OCI-LY3 (cell line): ENCODE measurements at regions not wholly inside any gene's neighbourhood (a gene's known extent, or its start where the extent isn't known, plus 50 kb on each side); places are given as distances from the start of the nearest gene placed in this dataset.

ENCODE experiments used
- CTCF ChIP-seq: fragments of 200-600, 300-600 bp; sonication (generic); IDR thresholded peaks from 2 replicates; pipeline ENCODE4 v1.5.1; 2014; ENCODE audit warnings: antibody characterized with exemption, low read length, low read depth
- EZH2phosphoT487 ChIP-seq: fragments of 200-600 bp; shearing (Covaris generic); IDR thresholded peaks from 2 replicates; pipeline ENCODE4 v1.6.1; 2018; ENCODE audit warnings: antibody characterized with exemption, mixed run types, low read depth

- no peak for TF ChIP-seq CTCF
- no peak for TF ChIP-seq EZH2phosphoT487
Observed at GRCh38 chr11:122355968-122356367, 240.0 kb upstream of the BLID start.
